ENCODE measurements at regions not wholly inside any gene's neighbourhood (a gene's known extent, or its start where the extent isn't known, plus 50 kb on each side); places are given as distances from the start of the nearest gene placed in this dataset.
A peak's percentile ranks its signal among the peaks of the same experiment; 100 is the strongest.
"Not testable (repeated sequence)": the region's sequence is repeated elsewhere in the genome, so short reads cannot be mapped to it uniquely, and the experiment has no call there.

DNA sequence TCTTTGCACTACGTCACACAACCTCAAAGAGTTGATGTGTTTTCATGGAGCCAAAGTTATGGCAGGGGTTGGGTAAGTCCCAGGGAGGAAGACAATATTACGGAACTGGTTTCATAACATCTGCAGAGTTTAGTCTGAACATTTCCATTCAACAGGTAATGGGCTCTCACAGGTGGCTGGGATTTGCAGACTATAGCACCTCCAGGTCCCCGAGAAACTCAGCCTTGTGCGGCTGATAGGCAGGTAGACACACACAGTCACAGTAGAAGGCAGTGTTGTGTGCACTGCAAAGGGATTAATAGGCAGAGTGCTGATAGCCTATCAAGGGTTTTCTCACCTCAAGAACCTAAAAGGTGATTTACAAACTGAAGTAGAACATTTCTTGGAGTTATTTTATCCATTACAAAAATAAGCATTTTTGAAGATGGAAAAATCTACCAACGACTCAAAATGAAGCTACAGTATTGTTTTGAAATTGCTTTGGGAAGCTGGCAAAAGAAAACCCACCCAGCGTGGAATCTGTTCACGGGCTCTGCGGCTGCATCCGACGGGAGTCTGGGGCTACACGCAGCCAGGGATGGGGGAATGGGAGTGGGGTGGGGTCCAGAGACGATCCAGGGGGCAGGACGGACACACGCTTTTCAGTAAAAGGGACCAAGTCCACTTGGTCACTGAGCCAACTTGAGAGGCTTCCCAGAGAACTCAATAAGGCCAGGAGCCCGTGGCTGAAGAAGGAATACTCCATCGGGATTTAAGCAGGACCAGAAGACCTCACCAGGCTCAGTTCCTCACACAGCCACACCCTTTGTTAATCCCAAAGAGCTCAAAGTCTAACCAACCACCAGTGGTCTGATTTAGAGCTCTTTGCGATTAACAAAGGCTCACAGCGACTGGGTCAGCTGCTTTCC, 82.9 kb downstream of the CHRNA1 start:
- intact Hi-C loops (cut with micrococcal nuclease): loop anchor here (1.0 to 10.0 kb wide), 3 partner anchors 47 to 287 kb away; partner anchors contain the start of genes SCRN3 and WIPF1
- Mint-ChIP-seq H3K27me3 (ENCODE audit: low read depth) (peaks cover 7% of the 10 kb centered on the region), H3K9me3 (no peaks in the 10 kb centered on the region), H3K27ac (peak overlapping the region; percentile 18), H3K36me3 (ENCODE audit: low read depth) (peaks cover 17% of the 10 kb centered on the region), H3K4me1 (ENCODE audit: low read depth) (peaks cover 30% of the 10 kb centered on the region), H3K4me3 (ENCODE audit: low read depth) (peak overlapping the region; percentile 79)
- no peak for DNase-seq (ENCODE audit: low spot score)

DNA sequence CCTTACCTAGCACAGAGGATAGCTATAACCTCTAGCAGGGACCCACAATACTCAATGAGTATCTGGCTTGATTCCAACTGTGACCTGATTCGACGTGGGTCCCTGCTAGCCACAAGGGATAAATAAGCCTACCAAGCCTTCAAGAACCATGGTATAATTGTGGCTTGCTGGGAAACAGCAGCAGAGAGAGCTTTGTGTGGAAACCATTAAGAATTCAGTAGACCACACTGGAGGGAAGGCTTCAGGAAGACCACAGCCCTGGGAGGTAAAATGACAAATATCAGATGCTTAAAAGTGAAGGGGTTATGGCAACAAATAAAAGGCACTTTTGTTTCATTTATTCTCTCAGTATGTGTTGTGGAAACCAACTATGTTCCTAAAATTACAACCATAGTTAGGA, 82.6 kb upstream of the WIPF1 start:
- Mint-ChIP-seq H3K4me3 (ENCODE audit: low read depth) (peak overlapping the region; percentile 79), H3K36me3 (ENCODE audit: low read depth) (peaks cover 24% of the 10 kb centered on the region), H3K9me3 (no peaks in the 10 kb centered on the region), H3K4me1 (ENCODE audit: low read depth) (peaks cover 33% of the 10 kb centered on the region), H3K27me3 (ENCODE audit: low read depth) (peaks cover 7% of the 10 kb centered on the region), H3K27ac (no peak overlapping the region)
- intact Hi-C loops (cut with micrococcal nuclease): loop anchor here (10.0 kb wide), 1 partner anchor 285 kb away; the partner anchor contains the start of gene SCRN3
- DNase-seq (ENCODE audit: low spot score): no peak

DNA sequence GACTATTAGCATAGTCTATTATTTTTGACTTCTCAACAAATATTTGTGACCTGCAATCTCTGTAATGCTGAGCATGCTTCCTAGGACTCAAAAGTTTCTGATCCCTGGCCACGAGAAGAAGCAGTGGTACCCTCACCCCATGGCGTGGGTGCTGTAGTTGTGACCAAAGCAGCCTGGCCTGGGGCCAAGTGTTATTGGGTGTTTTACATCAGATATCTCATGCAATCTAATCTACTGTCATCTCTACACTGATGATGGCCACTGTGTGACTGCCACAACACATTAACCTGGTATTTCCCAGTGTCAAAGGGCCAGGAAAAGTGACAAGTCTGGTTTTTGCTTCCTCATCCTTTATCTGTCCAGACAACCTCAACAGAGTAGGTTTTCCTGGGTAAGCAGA, 80.8 kb upstream of the WIPF1 start:
- H3K36me3 Mint-ChIP-seq (ENCODE audit: low read depth): peaks cover 34% of the 10 kb centered on the region
- H3K9me3 Mint-ChIP-seq: no peaks in the 10 kb centered on the region
- intact Hi-C loops (cut with micrococcal nuclease): no loop called here
- no peaks in the 10 kb centered on the region for H3K27me3 Mint-ChIP-seq (ENCODE audit: low read depth)
- no peak for DNase-seq (ENCODE audit: low spot score)
- H3K4me3 Mint-ChIP-seq (ENCODE audit: low read depth): no peak overlapping the region
- no peak overlapping the region for H3K27ac Mint-ChIP-seq
- peaks cover 28% of the 10 kb centered on the region for H3K4me1 Mint-ChIP-seq (ENCODE audit: low read depth)

DNA sequence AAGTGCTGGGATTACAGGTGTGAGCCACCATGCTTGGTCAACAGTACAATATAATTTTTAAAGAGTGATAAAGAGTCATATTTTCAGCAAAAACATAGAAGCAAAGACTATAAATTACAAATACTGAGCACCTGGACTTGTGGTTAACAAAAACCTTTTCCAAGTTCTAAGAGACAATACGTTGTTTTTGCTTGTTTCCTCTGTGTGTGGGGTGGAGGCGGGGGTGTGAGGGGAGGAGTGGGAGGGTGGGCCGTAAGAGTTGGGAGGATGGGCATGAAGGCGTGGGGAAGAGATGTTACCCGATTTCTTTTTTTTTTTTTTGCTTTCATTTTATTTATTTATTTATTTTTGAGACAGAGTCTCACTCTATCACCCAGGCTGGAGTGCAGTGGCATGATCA, 78.0 kb upstream of the WIPF1 start:
- Mint-ChIP-seq H3K4me3 (ENCODE audit: low read depth) (no peak overlapping the region), H3K27me3 (ENCODE audit: low read depth) (no peaks in the 10 kb centered on the region), H3K9me3 (peaks cover 19% of the 10 kb centered on the region), H3K36me3 (ENCODE audit: low read depth) (peaks cover 54% of the 10 kb centered on the region), H3K27ac (no peak overlapping the region), H3K4me1 (ENCODE audit: low read depth) (peaks cover 15% of the 10 kb centered on the region)
- intact Hi-C loops (cut with micrococcal nuclease): no loop called here
- DNase-seq (ENCODE audit: low spot score): no peak

DNA sequence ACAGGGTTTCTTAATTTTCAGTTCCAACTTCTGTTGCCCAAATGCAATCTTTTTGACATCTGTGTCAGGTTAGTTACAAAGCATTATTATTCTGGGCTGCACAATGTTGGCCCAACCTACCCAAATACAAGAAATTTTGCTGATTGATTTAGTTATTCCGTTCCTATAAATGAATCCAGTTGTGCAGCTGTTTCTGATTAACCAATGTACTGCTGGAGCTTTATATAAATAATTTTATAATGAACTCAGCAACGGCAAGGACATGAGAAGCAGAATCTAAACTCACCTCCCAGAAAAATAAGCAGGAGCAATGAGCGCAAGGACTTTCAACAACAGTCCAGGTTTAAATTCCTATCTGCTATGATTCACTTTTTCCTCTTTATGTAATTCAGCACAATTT, 76.3 kb upstream of the WIPF1 start:
- Mint-ChIP-seq H3K9me3 (peaks cover 19% of the 10 kb centered on the region), H3K4me3 (ENCODE audit: low read depth) (no peak overlapping the region), H3K36me3 (ENCODE audit: low read depth) (peaks cover 44% of the 10 kb centered on the region), H3K4me1 (ENCODE audit: low read depth) (peaks cover 9% of the 10 kb centered on the region), H3K27ac (no peak overlapping the region), H3K27me3 (ENCODE audit: low read depth) (no peaks in the 10 kb centered on the region)
- intact Hi-C loops (cut with micrococcal nuclease): no loop called here
- no peak for DNase-seq (ENCODE audit: low spot score)

DNA sequence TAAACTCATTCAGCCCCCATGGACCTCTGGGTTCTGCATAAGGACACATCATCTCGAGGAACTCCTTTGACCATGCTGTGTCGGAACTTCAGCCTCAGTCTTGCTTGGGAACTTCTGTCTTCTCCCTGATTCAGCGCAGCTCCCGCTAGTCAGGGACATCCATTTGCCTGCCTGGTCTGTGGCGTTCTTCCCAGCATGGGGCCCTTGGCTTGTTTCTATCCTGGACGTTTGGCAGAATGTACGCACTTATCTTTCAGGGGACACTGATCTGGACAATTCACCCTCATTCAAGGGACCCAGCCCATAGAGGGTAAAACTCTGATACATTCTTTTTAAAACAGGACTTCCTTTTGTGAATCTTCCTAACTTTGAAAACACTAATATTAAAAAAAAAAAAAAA, 75.8 kb upstream of the WIPF1 start:
- Mint-ChIP-seq H3K27me3 (ENCODE audit: low read depth) (no peaks in the 10 kb centered on the region), H3K4me1 (ENCODE audit: low read depth) (peaks cover 10% of the 10 kb centered on the region)

DNA sequence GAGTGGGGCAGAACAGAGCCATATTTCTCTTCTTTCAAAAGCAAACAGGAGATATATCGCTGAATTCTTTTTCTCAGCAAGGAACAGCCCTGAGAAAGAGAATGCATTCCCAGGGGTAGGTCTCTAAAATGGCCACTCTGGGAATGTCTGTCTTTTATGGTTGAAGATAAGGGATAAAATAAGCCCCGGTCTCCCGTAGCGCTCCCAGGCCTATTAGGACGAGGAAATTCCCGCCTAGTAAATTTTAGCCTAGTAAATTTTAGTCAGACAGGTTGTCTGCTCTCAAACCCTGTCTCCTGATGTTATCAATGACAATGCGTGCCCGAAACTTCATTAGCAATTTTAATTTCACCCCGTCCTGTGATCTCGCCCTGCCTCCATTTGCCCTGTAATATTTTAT, 73.9 kb upstream of the WIPF1 start:
- Mint-ChIP-seq H3K9me3 (peaks cover 19% of the 10 kb centered on the region), H3K36me3 (ENCODE audit: low read depth) (peaks cover 44% of the 10 kb centered on the region), H3K4me1 (ENCODE audit: low read depth) (peaks cover 15% of the 10 kb centered on the region)
- intact Hi-C loops (cut with micrococcal nuclease); H3K27me3 Mint-ChIP-seq (ENCODE audit: low read depth); H3K27ac Mint-ChIP-seq; DNase-seq (ENCODE audit: low spot score); H3K4me3 Mint-ChIP-seq (ENCODE audit: low read depth): not testable (repeated sequence)

More for the DNA sequence above, 75.8 kb upstream of the WIPF1 start:
- no peak overlapping the region for H3K27ac Mint-ChIP-seq
- DNase-seq (ENCODE audit: low spot score): no peak
- intact Hi-C loops (cut with micrococcal nuclease): no loop called here
- peaks cover 19% of the 10 kb centered on the region for H3K9me3 Mint-ChIP-seq
- peaks cover 44% of the 10 kb centered on the region for H3K36me3 Mint-ChIP-seq (ENCODE audit: low read depth)
- no peak overlapping the region for H3K4me3 Mint-ChIP-seq (ENCODE audit: low read depth)

DNA sequence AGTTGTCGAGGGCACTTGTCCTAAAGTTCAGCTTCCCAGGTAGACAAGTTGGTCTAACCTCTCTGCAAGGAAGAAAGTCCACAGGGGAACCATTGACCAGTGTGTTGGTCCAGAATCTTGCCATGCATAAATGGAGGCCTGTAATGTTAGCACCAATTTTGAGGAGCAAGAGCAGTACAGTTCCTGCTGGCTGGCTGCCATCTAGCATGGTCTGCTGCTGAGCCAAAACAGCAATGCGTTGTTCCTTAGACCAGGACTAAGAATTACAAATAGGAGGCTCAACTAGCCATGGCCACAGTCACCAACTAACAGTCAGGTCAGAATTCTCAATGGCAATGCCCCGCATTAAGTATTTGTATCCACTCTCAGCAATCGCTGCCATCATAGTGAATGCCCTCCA, 72.8 kb upstream of the WIPF1 start:
- H3K4me3 Mint-ChIP-seq (ENCODE audit: low read depth): no peak overlapping the region
- H3K9me3 Mint-ChIP-seq: peaks cover 19% of the 10 kb centered on the region
- H3K36me3 Mint-ChIP-seq (ENCODE audit: low read depth): peaks cover 37% of the 10 kb centered on the region
- H3K27me3 Mint-ChIP-seq (ENCODE audit: low read depth): no peaks in the 10 kb centered on the region
- no peak for DNase-seq (ENCODE audit: low spot score)
- peaks cover 14% of the 10 kb centered on the region for H3K4me1 Mint-ChIP-seq (ENCODE audit: low read depth)
- H3K27ac Mint-ChIP-seq: no peak overlapping the region
- intact Hi-C loops (cut with micrococcal nuclease): no loop called here

DNA sequence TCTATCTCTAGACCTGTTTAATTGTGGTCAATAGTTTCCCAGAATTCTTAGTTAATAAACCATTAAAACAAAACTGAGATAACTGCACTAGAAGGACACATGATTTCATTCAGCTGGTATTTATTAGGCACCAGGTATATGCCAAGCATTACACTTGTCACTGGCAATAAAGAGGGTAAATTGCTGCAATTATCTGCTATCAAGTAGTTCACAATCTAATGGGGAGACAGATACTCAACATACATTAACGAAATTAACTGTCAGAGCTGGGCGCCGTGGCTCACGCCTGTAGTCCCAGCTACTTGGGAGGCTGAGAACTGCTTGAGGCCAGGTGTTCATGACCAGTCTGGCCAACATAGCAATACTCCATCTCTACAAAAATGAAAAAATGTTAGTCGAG, 71.7 kb upstream of the WIPF1 start:
- Mint-ChIP-seq H3K9me3 (peaks cover 19% of the 10 kb centered on the region), H3K4me1 (ENCODE audit: low read depth) (peaks cover 13% of the 10 kb centered on the region), H3K36me3 (ENCODE audit: low read depth) (peaks cover 31% of the 10 kb centered on the region), H3K27ac (no peak overlapping the region), H3K27me3 (ENCODE audit: low read depth) (no peaks in the 10 kb centered on the region), H3K4me3 (ENCODE audit: low read depth) (no peak overlapping the region)
- intact Hi-C loops (cut with micrococcal nuclease): no loop called here
- DNase-seq (ENCODE audit: low spot score): no peak

DNA sequence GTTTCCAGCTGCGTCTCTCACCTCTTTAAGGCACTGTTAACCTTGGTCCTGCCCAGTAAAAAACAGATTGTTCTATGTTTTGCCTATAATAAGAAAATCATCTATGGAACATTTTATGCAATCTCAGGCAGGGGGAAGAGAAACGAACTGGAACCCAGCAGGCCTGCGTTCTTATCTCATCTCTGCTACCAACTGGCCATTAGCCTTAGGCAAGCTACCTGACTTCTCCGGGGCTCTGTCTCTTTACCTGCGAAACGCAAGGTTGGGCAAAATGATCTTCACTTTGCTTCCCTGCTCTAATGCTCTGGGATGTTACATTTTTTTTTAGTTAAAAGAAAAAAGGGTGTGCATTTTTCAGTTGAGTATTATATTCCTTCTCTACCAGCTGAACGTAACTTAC, 70.5 kb upstream of the WIPF1 start:
- H3K27me3 Mint-ChIP-seq (ENCODE audit: low read depth): no peaks in the 10 kb centered on the region
- H3K4me1 Mint-ChIP-seq (ENCODE audit: low read depth): peaks cover 16% of the 10 kb centered on the region
- DNase-seq (ENCODE audit: low spot score): no peak
- no peak overlapping the region for H3K27ac Mint-ChIP-seq
- H3K36me3 Mint-ChIP-seq (ENCODE audit: low read depth): peaks cover 22% of the 10 kb centered on the region
- intact Hi-C loops (cut with micrococcal nuclease): no loop called here
- peaks cover 19% of the 10 kb centered on the region for H3K9me3 Mint-ChIP-seq
- no peak overlapping the region for H3K4me3 Mint-ChIP-seq (ENCODE audit: low read depth)

DNA sequence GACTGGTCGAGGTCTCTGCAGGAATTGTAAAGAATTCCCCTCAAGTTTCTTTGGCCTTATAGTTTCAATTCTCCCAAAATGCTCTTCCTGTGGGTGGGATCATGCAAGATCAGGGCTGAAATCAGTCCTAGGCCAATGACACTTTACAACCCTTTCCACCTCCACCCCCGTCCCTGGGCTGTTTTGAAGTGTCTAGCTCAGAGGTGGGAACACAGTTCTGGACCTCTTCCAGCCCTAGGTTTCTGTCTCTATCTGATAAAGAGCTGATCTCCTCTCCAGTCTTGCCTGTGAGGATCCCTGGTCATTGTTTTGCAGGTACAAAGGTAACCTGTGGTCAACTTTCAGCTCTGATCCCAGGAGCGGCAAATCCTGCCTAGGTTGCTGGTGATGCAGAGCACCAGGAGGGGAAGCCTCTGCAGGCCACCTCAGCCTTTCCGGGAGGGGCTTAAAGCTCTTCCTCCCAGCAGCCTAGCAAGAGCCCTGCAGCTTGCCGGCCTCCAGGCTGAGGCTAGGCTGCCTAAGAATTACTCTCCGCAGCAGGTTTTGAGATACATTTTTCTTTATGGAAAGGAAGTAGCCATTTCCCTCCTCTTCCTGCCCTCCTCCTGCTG, 69.8 kb upstream of the WIPF1 start:
- Mint-ChIP-seq H3K27ac (no peak overlapping the region), H3K36me3 (ENCODE audit: low read depth) (peaks cover 15% of the 10 kb centered on the region), H3K9me3 (peaks cover 14% of the 10 kb centered on the region), H3K4me1 (ENCODE audit: low read depth) (peaks cover 16% of the 10 kb centered on the region), H3K4me3 (ENCODE audit: low read depth) (no peak overlapping the region), H3K27me3 (ENCODE audit: low read depth) (no peaks in the 10 kb centered on the region)
- DNase-seq (ENCODE audit: low spot score): no peak
- intact Hi-C loops (cut with micrococcal nuclease): no loop called here

DNA sequence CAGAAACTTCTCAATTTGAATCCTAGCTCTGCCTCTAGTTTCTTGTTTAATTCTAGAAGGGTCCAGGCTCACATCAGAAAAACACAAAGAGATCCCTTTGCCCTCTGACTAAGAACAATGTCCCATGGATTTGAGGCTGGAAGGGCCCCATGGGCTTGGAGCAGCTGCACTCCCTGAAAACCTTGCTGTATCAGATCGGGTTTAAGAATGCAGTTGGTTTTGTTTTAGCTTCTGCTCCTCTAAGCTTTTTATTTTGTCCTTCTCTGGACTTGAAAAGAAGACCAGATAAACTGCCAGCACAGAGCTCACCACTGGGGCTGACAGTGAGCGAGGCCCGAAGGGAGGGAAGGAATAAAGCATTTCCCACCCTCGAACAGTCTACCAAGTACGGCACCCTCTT, 69.2 kb upstream of the WIPF1 start:
- Mint-ChIP-seq H3K4me1 (ENCODE audit: low read depth) (peaks cover 16% of the 10 kb centered on the region), H3K9me3 (peaks cover 9% of the 10 kb centered on the region), H3K27ac (no peak overlapping the region), H3K4me3 (ENCODE audit: low read depth) (no peak overlapping the region), H3K27me3 (ENCODE audit: low read depth) (no peaks in the 10 kb centered on the region), H3K36me3 (ENCODE audit: low read depth) (peaks cover 10% of the 10 kb centered on the region)
- intact Hi-C loops (cut with micrococcal nuclease): no loop called here
- no peak for DNase-seq (ENCODE audit: low spot score)

DNA sequence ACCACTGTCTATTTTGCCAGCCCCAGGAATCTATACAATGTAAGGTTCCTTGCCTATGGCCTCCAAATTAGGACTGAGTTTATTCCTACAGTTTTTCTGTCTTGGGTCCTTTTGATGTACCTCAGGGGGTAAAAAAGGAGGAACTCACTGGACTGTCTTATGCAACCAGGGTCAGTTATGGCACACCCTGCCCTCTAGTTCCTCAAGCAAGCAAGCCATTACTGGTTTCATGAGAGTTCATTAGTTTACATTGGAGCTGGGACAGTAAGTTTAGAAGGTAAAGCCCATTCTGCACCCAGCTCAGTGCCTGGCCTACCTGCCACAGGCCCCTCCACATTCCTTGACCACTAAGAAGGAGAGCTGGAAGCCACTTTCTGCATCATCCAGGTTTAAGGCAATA, 68.7 kb upstream of the WIPF1 start:
- H3K9me3 Mint-ChIP-seq: peaks cover 6% of the 10 kb centered on the region
- H3K36me3 Mint-ChIP-seq (ENCODE audit: low read depth): peaks cover 9% of the 10 kb centered on the region
- intact Hi-C loops (cut with micrococcal nuclease): no loop called here
- no peaks in the 10 kb centered on the region for H3K27me3 Mint-ChIP-seq (ENCODE audit: low read depth)
- no peak overlapping the region for H3K4me3 Mint-ChIP-seq (ENCODE audit: low read depth)
- H3K4me1 Mint-ChIP-seq (ENCODE audit: low read depth): peaks cover 16% of the 10 kb centered on the region
- DNase-seq (ENCODE audit: low spot score): no peak
- no peak overlapping the region for H3K27ac Mint-ChIP-seq
